H9 (cell line): ENCODE measurements at regions not wholly inside any gene's neighbourhood (a gene's known extent, or its start where the extent isn't known, plus 50 kb on each side); places are given as distances from the start of the nearest gene placed in this dataset.

ENCODE experiments used
- DNase-seq: peaks from one replicate; pipeline ENCODE4 v3.0.0-alpha.2; 2017
- H2AFZ ChIP-seq: one replicate; pipeline ENCODE4 v1.6.1; 2013; ENCODE audit warnings: mild to moderate bottlenecking, low read length, control low read depth, moderate library complexity
- H2AK5ac ChIP-seq: 2 replicates; pipeline ENCODE4 v1.6.1; 2013; ENCODE audit warnings: low read length, control low read depth, mixed read lengths; ENCODE audit not compliant: insufficient read length
- H2BK120ac ChIP-seq: one replicate; pipeline ENCODE4 v1.6.1; 2013; ENCODE audit warnings: low read depth, mild to moderate bottlenecking, low read length, control low read depth, inconsistent platforms; ENCODE audit not compliant: poor library complexity, severe bottlenecking
- H2BK12ac ChIP-seq: 2 replicates; pipeline ENCODE4 v1.6.1; 2013; ENCODE audit warnings: low read length, control low read depth, mixed read lengths, low read depth; ENCODE audit not compliant: insufficient read length
- H2BK15ac ChIP-seq: 2 replicates; pipeline ENCODE4 v1.6.1; 2013; ENCODE audit warnings: low read depth, low read length, control low read depth
- H2BK20ac ChIP-seq: one replicate; pipeline ENCODE4 v1.6.1; 2013; ENCODE audit warnings: low read depth, mild to moderate bottlenecking, low read length, control low read depth, inconsistent platforms; ENCODE audit not compliant: poor library complexity, severe bottlenecking
- H2BK5ac ChIP-seq: 2 replicates; pipeline ENCODE4 v1.6.1; 2013; ENCODE audit warnings: low read length, control low read depth, mixed read lengths; ENCODE audit not compliant: insufficient read length
- H3K14ac ChIP-seq: 2 replicates; pipeline ENCODE4 v1.6.1; 2013; ENCODE audit warnings: low read length, control low read depth; ENCODE audit not compliant: insufficient read depth
- H3K18ac ChIP-seq: 2 replicates; pipeline ENCODE4 v1.6.1; 2013; ENCODE audit warnings: low read depth, mild to moderate bottlenecking, mixed read lengths, low read length, control low read depth; ENCODE audit not compliant: insufficient read length
- H3K23ac ChIP-seq: 2 replicates; pipeline ENCODE4 v1.6.1; 2013; ENCODE audit warnings: low read length, control low read depth, mixed read lengths, low read depth; ENCODE audit not compliant: insufficient read length
- H3K23me2 ChIP-seq: 2 replicates; pipeline ENCODE4 v1.6.1; 2013; ENCODE audit warnings: low read depth, mild to moderate bottlenecking, mixed read lengths, low read length, control low read depth; ENCODE audit not compliant: insufficient read length, poor library complexity, severe bottlenecking
- H3K27ac ChIP-seq: 2 replicates; pipeline ENCODE4 v1.5.1; 2013; ENCODE audit warnings: low read length, control low read depth, mixed read lengths, low read depth; ENCODE audit not compliant: insufficient read length
- H3K27me3 ChIP-seq: 2 replicates; pipeline ENCODE4 v1.6.1; 2013; ENCODE audit warnings: low read length, control low read depth, inconsistent platforms; ENCODE audit not compliant: insufficient read depth
- H3K4ac ChIP-seq: 2 replicates; pipeline ENCODE4 v1.6.1; 2013; ENCODE audit warnings: low read depth, mild to moderate bottlenecking, control low read depth, inconsistent platforms, low read length, moderate library complexity
- H3K4me1 ChIP-seq: 2 replicates; pipeline ENCODE4 v1.6.1; 2013; ENCODE audit warnings: low read length, control low read depth, inconsistent platforms; ENCODE audit not compliant: insufficient read depth
- H3K4me2 ChIP-seq: 2 replicates; pipeline ENCODE4 v1.6.1; 2013; ENCODE audit warnings: low read length, control low read depth, mixed read lengths; ENCODE audit not compliant: insufficient read length, insufficient read depth
- H3K56ac ChIP-seq: 2 replicates; pipeline ENCODE4 v1.6.1; 2013; ENCODE audit warnings: low read depth, mild to moderate bottlenecking, mixed read lengths, low read length, control low read depth; ENCODE audit not compliant: insufficient read length
- H3K79me1 ChIP-seq: 2 replicates; pipeline ENCODE4 v1.6.1; 2013; ENCODE audit warnings: low read depth, mild to moderate bottlenecking, moderate library complexity, low read length, control low read depth, inconsistent platforms; ENCODE audit not compliant: insufficient read depth, poor library complexity, severe bottlenecking
- H3K79me2 ChIP-seq: 2 replicates; pipeline ENCODE4 v1.6.1; 2013; ENCODE audit warnings: low read length, control low read depth, inconsistent platforms; ENCODE audit not compliant: insufficient read depth
- H3K9ac ChIP-seq: 2 replicates; pipeline ENCODE4 v1.6.1; 2013; ENCODE audit warnings: low read length, control low read depth, mixed read lengths; ENCODE audit not compliant: insufficient read length; ENCODE audit errors: extremely low read depth
- H3K9me3 ChIP-seq: one replicate; pipeline ENCODE4 v1.6.1; 2013; ENCODE audit warnings: low read depth, low read length, inconsistent platforms; ENCODE audit not compliant: control insufficient read depth
- H3T11ph ChIP-seq: one replicate; pipeline ENCODE4 v1.6.1; 2013; ENCODE audit warnings: mild to moderate bottlenecking, low read length, control low read depth, inconsistent platforms
- H4K20me1 ChIP-seq: one replicate; pipeline ENCODE4 v1.6.1; 2013; ENCODE audit not compliant: control insufficient read depth, insufficient read length, insufficient read depth
- H4K5ac ChIP-seq: 2 replicates; pipeline ENCODE4 v1.6.1; 2013; ENCODE audit warnings: low read depth, mild to moderate bottlenecking, mixed read lengths, low read length, control low read depth; ENCODE audit not compliant: insufficient read length
- H4K8ac ChIP-seq: replicated peaks from 2 replicates; pipeline ENCODE4 v1.6.1; 2013; ENCODE audit warnings: low read length, control low read depth, mixed read lengths, low read depth; ENCODE audit not compliant: insufficient read length
- H4K91ac ChIP-seq: 2 replicates; pipeline ENCODE4 v1.6.1; 2013; ENCODE audit warnings: low read depth, mild to moderate bottlenecking, moderate library complexity, mixed read lengths, low read length, control low read depth; ENCODE audit not compliant: insufficient read length
- H3K27ac Mint-ChIP-seq, 3 experiments: 2 replicates in 2 of 3; 3 replicates in 1 of 3; pipeline ENCODE4 v1.8.0; 2020 to 2021; ENCODE audit warnings: mixed read lengths in 3 of 3, mild to moderate bottlenecking in 1 of 3, moderate library complexity in 1 of 3
- H3K27me3 Mint-ChIP-seq: 2 replicates; pipeline ENCODE4 v1.8.0; 2021; ENCODE audit warnings: low read depth, mild to moderate bottlenecking, moderate library complexity, mixed read lengths
- H3K36me3 Mint-ChIP-seq, 3 experiments: 2 replicates in 2 of 3; 3 replicates in 1 of 3; pipeline ENCODE4 v1.8.0; 2020 to 2021; ENCODE audit warnings: low read depth in 3 of 3, mixed read lengths in 3 of 3; ENCODE audit not compliant: insufficient read depth in 1 of 3
- H3K4me1 Mint-ChIP-seq, 2 experiments: 2 replicates each; pipeline ENCODE4 v1.8.0; 2020; ENCODE audit warnings: mixed read lengths in 2 of 2
- H3K4me3 Mint-ChIP-seq, 2 experiments: 2 replicates in 1 of 2; 3 replicates in 1 of 2; pipeline ENCODE4 v1.8.0; 2020 to 2021; ENCODE audit warnings: mild to moderate bottlenecking in 2 of 2, mixed read lengths in 2 of 2, moderate library complexity in 1 of 2
- H3K9me3 Mint-ChIP-seq, 2 experiments: 2 replicates in 1 of 2; 3 replicates in 1 of 2; pipeline ENCODE4 v1.8.0; 2020; ENCODE audit warnings: mild to moderate bottlenecking in 2 of 2, mixed read lengths in 2 of 2, moderate library complexity in 1 of 2
- TF ChIP-seq, protein P1 (sequence below): fragments of 200-600 bp; sonication (generic); conservative IDR thresholded peaks from 3 replicates; pipeline ENCODE4 v1.8.0; 2021; ENCODE audit warnings: antibody characterized with exemption, mild to moderate bottlenecking

DNA sequence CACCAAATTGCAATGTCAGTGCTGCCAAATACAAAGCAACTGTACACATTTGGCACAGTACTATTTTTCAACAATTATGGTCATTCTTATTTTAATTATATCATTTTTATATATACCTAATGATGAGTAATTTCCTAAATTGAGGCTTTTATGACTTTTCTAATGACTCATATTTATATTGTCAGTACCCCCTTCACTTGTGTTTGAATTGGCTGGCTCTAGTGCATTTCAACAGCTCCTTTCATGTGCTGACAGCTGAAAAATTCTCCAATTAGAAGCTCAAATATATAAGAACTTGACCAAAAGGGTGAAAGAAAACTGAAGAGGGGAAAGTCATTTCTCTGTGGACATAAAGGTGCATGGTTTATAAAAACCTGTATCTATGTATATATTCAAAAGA, 263.3 kb downstream of the SLITRK1 start:
- H3K4me2 ChIP-seq = no peak overlapping the region
- H2AFZ ChIP-seq = no peak overlapping the region
- no peak overlapping the region for H3K9ac ChIP-seq
- H3K79me2 ChIP-seq = no peaks in the 10 kb centered on the region
- H3K27ac ChIP-seq = no peak overlapping the region
- peaks cover 4 to 13% (median 8%) of the 10 kb centered on the region in 3 experiments; a peak in 5 of 7 replicates for H3K36me3 Mint-ChIP-seq
- no peak overlapping the region for H3K23ac ChIP-seq
- no peaks in the 10 kb centered on the region for H3K23me2 ChIP-seq
- DNase-seq = no peak
- H2BK120ac ChIP-seq = no peak overlapping the region
- H2AK5ac ChIP-seq = no peak overlapping the region
- H2BK12ac ChIP-seq = no peak overlapping the region
- H4K8ac ChIP-seq = no peak overlapping the region
- no peak overlapping the region for H2BK15ac ChIP-seq
- no peaks in the 10 kb centered on the region for H3K9me3 ChIP-seq
- H3K18ac ChIP-seq = no peak overlapping the region
- TF ChIP-seq, protein P1, sequence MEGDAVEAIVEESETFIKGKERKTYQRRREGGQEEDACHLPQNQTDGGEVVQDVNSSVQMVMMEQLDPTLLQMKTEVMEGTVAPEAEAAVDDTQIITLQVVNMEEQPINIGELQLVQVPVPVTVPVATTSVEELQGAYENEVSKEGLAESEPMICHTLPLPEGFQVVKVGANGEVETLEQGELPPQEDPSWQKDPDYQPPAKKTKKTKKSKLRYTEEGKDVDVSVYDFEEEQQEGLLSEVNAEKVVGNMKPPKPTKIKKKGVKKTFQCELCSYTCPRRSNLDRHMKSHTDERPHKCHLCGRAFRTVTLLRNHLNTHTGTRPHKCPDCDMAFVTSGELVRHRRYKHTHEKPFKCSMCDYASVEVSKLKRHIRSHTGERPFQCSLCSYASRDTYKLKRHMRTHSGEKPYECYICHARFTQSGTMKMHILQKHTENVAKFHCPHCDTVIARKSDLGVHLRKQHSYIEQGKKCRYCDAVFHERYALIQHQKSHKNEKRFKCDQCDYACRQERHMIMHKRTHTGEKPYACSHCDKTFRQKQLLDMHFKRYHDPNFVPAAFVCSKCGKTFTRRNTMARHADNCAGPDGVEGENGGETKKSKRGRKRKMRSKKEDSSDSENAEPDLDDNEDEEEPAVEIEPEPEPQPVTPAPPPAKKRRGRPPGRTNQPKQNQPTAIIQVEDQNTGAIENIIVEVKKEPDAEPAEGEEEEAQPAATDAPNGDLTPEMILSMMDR = no peak
- H2BK5ac ChIP-seq = no peak overlapping the region
- H3K4me1 Mint-ChIP-seq = no peaks in the 10 kb centered on the region
- H3K27me3 ChIP-seq = no peaks in the 10 kb centered on the region
- H3K9me3 Mint-ChIP-seq = peaks cover 11 to 12% of the 10 kb centered on the region in 2 experiments
- H3K4ac ChIP-seq = no peak overlapping the region
- no peak overlapping the region for H3K27ac Mint-ChIP-seq
- no peaks in the 10 kb centered on the region for H3K79me1 ChIP-seq
- H3K4me3 Mint-ChIP-seq = no peak overlapping the region
- H2BK20ac ChIP-seq = no peak overlapping the region
- H4K91ac ChIP-seq = no peak overlapping the region
- H3K4me1 ChIP-seq = no peaks in the 10 kb centered on the region
- no peak overlapping the region for H3T11ph ChIP-seq
- no peak overlapping the region for H3K14ac ChIP-seq
- no peaks in the 10 kb centered on the region for H3K27me3 Mint-ChIP-seq
- H4K20me1 ChIP-seq = no peaks in the 10 kb centered on the region
- H4K5ac ChIP-seq = no peak overlapping the region
- H3K56ac ChIP-seq = no peak overlapping the region
